Head of caudate nucleus (tissue), 42 donors: ENCODE measurements at regions not wholly inside any gene's neighbourhood (a gene's known extent, or its start where the extent isn't known, plus 50 kb on each side); places are given as distances from the start of the nearest gene placed in this dataset.

Experiments used
- DNase-seq, 42 donors: peaks; one replicate each; pipeline versions ENCODE4 v3.0.0 to v3.0.0-alpha.2; 2020 to 2021; ENCODE audit warnings: mixed read lengths in 7 of 42
- intact Hi-C: fragments of 100-400 bp; cut with DNase I; formaldehyde crosslinking; loops from one replicate; pipeline ENCODE4 v1.15.0; 2022

- no peak for DNase-seq
- intact Hi-C loops: no loop called here
These were observed 576.0 kb downstream of the LMO4 start for GRCh38 chr1:87904651-87905050.

GRCh38 chr1:87905651-87906050 lies 577.0 kb downstream of the LMO4 start:
- intact Hi-C loops: no loop called here
- no peak for DNase-seq

- intact Hi-C loops: no loop called here
- DNase-seq: no peak
These were observed 577.4 kb downstream of the LMO4 start for GRCh38 chr1:87906078-87906477.

- intact Hi-C loops: no loop called here
- no peak for DNase-seq
These were observed 584.7 kb downstream of the LMO4 start for GRCh38 chr1:87913361-87913760.

GRCh38 chr1:87914396-87914795 lies 585.7 kb downstream of the LMO4 start:
- no peak for DNase-seq
- intact Hi-C loops: no loop called here

GRCh38 chr1:87915771-87916170 lies 587.1 kb downstream of the LMO4 start:
- intact Hi-C loops: no loop called here
- no peak for DNase-seq

GRCh38 chr1:87916965-87917364 lies 588.3 kb downstream of the LMO4 start:
- intact Hi-C loops: no loop called here
- no peak for DNase-seq

GRCh38 chr1:87918398-87918797 lies 589.7 kb downstream of the LMO4 start:
- DNase-seq: no peak
- intact Hi-C loops: no loop called here

GRCh38 chr1:87922885-87923284 lies 594.2 kb downstream of the LMO4 start:
- intact Hi-C loops: no loop called here
- DNase-seq: no peak

GRCh38 chr1:87926131-87926830 lies 597.6 kb downstream of the LMO4 start:
- intact Hi-C loops: no loop called here
- no peak for DNase-seq

- intact Hi-C loops: no loop called here
- no peak for DNase-seq
These were observed 598.2 kb downstream of the LMO4 start for GRCh38 chr1:87926921-87927320.

- DNase-seq: no peak
- intact Hi-C loops: no loop called here
These were observed 599.0 kb downstream of the LMO4 start for GRCh38 chr1:87927391-87928280.

GRCh38 chr1:87928623-87929022 lies 599.9 kb downstream of the LMO4 start:
- no peak for DNase-seq
- intact Hi-C loops: no loop called here

- intact Hi-C loops: no loop called here
- DNase-seq: no peak
These were observed 601.2 kb downstream of the LMO4 start for GRCh38 chr1:87929906-87930305.

- DNase-seq: no peak
- intact Hi-C loops: no loop called here
These were observed 602.1 kb downstream of the LMO4 start for GRCh38 chr1:87930796-87931195.

- intact Hi-C loops: no loop called here
- DNase-seq: no peak
These were observed 604.5 kb downstream of the LMO4 start for GRCh38 chr1:87933171-87933570.

- no peak for DNase-seq
- intact Hi-C loops: no loop called here
These were observed 606.5 kb downstream of the LMO4 start for GRCh38 chr1:87935130-87935529.

- DNase-seq: no peak
- intact Hi-C loops: no loop called here
These were observed 609.2 kb downstream of the LMO4 start for GRCh38 chr1:87937831-87938395.

GRCh38 chr1:87938631-87939030 lies 610.0 kb downstream of the LMO4 start:
- intact Hi-C loops: no loop called here
- DNase-seq: no peak

- intact Hi-C loops: no loop called here
- DNase-seq: no peak
These were observed 610.8 kb downstream of the LMO4 start for GRCh38 chr1:87939444-87939843.
